GM23338 (cell line): ENCODE measurements at regions not wholly inside any gene's neighbourhood (a gene's known extent, or its start where the extent isn't known, plus 50 kb on each side); places are given as distances from the start of the nearest gene placed in this dataset.

Experiments used
- ATAC-seq: fragments of 200-7000 bp; cut with Tn5 transposase; 3 replicates; pipeline ENCODE4 v1.9.1; 2020
- DNase-seq: peaks from one replicate; pipeline ENCODE4 v3.0.0-alpha.2; 2015; ENCODE audit warnings: low spot score
- H2AFZ ChIP-seq: fragments of 200-600 bp; sonication (generic); 2 replicates; pipeline ENCODE4 v1.8.0; 2016; ENCODE audit warnings: antibody characterized with exemption, mild to moderate bottlenecking, moderate library complexity
- H3F3A ChIP-seq: fragments of 200-600 bp; sonication (generic); replicated peaks from 2 replicates; pipeline ENCODE4 v1.8.0; 2017; ENCODE audit warnings: antibody characterized with exemption, mixed run types, low read depth
- H3K27ac ChIP-seq: fragments of 200-600 bp; sonication (generic); 2 replicates; pipeline ENCODE4 v1.6.1; 2016; ENCODE audit warnings: low read depth
- H3K27me3 ChIP-seq: fragments of 200-600 bp; sonication (generic); 2 replicates; pipeline ENCODE4 v1.8.0; 2016; ENCODE audit warnings: mild to moderate bottlenecking, mixed run types, moderate library complexity; ENCODE audit not compliant: insufficient read depth
- H3K36me3 ChIP-seq: fragments of 200-600 bp; sonication (generic); 2 replicates; pipeline ENCODE4 v1.8.0; 2016; ENCODE audit warnings: mild to moderate bottlenecking; ENCODE audit not compliant: insufficient read depth
- H3K4me1 ChIP-seq: fragments of 200-600 bp; sonication (generic); 2 replicates; pipeline ENCODE4 v1.8.0; 2016; ENCODE audit warnings: mild to moderate bottlenecking, moderate library complexity; ENCODE audit not compliant: insufficient read depth
- H3K4me2 ChIP-seq: fragments of 200-600 bp; sonication (generic); 2 replicates; pipeline ENCODE4 v1.7.1; 2017; ENCODE audit warnings: mixed run types
- H3K4me3 ChIP-seq: fragments of 200-600 bp; sonication (generic); 2 replicates; pipeline ENCODE4 v1.6.1; 2016; ENCODE audit warnings: mixed run types
- H3K79me2 ChIP-seq: fragments of 200-600 bp; sonication (generic); replicated peaks from 2 replicates; pipeline ENCODE4 v1.8.0; 2017; ENCODE audit warnings: mild to moderate bottlenecking; ENCODE audit not compliant: insufficient read depth
- H3K9me2 ChIP-seq: fragments of 200-600 bp; sonication (generic); 2 replicates; pipeline ENCODE4 v1.8.0; 2017; ENCODE audit not compliant: insufficient read depth
- H4K20me1 ChIP-seq: fragments of 200-600 bp; sonication (generic); replicated peaks from 2 replicates; pipeline ENCODE4 v1.8.0; 2017; ENCODE audit warnings: mild to moderate bottlenecking; ENCODE audit not compliant: insufficient read depth
- H3K27ac Mint-ChIP-seq: 2 replicates; pipeline ENCODE4 v1.8.0; 2020; ENCODE audit warnings: inconsistent platforms, mild to moderate bottlenecking, moderate library complexity, mixed read lengths
- H3K27me3 Mint-ChIP-seq: 3 replicates; pipeline ENCODE4 v1.8.0; 2022; ENCODE audit warnings: low read depth, mild to moderate bottlenecking, moderate library complexity, mixed read lengths, inconsistent platforms; ENCODE audit not compliant: insufficient read depth, poor library complexity
- H3K36me3 Mint-ChIP-seq: 3 replicates; pipeline ENCODE4 v1.8.0; 2021; ENCODE audit warnings: low read depth, mild to moderate bottlenecking, inconsistent platforms, moderate library complexity, mixed read lengths
- H3K4me1 Mint-ChIP-seq: 3 replicates; pipeline ENCODE4 v1.8.0; 2020; ENCODE audit warnings: mild to moderate bottlenecking, inconsistent platforms, mixed read lengths
- H3K4me3 Mint-ChIP-seq: 3 replicates; pipeline ENCODE4 v1.8.0; 2021; ENCODE audit warnings: moderate library complexity, mild to moderate bottlenecking, inconsistent platforms, mixed read lengths
- H3K9me3 Mint-ChIP-seq: 3 replicates; pipeline ENCODE4 v1.8.0; 2020; ENCODE audit warnings: moderate library complexity, mild to moderate bottlenecking, inconsistent platforms, mixed read lengths
- CREB1 ChIP-seq: fragments of 250-450 bp; sonication (Bioruptor Pico); IDR thresholded peaks from 2 replicates; pipeline ENCODE4 v1.5.0; 2020; ENCODE audit warnings: low read depth, mild to moderate bottlenecking, moderate library complexity
- CTCF ChIP-seq, 2 experiments: fragments of 200-600 bp in 1 of 2; sonication (generic) in 1 of 2; conservative IDR thresholded peaks; 2 replicates each; pipeline versions ENCODE4 v1.5.1 to v1.6.1; 2016 to 2017; ENCODE audit warnings: antibody characterized with exemption in 2 of 2, low read depth in 2 of 2, mild to moderate bottlenecking in 2 of 2, moderate library complexity in 1 of 2
- EZH2 ChIP-seq: fragments of 200-600 bp; sonication (generic); IDR thresholded peaks from one replicate; pipeline ENCODE4 v1.8.0; 2017; ENCODE audit warnings: antibody characterized with exemption, mild to moderate bottlenecking, low read depth; ENCODE audit not compliant: unreplicated experiment
- EZH2phosphoT487 ChIP-seq: fragments of 200-600 bp; sonication (generic); IDR thresholded peaks from one replicate; pipeline ENCODE4 v1.8.1; 2018; ENCODE audit warnings: antibody characterized with exemption; ENCODE audit not compliant: unreplicated experiment
- JUNB ChIP-seq: IDR thresholded peaks from one replicate; pipeline ENCODE4 v1.6.1; 2016; ENCODE audit warnings: antibody characterized with exemption; ENCODE audit not compliant: unreplicated experiment
- NANOG ChIP-seq: IDR thresholded peaks from 2 replicates; pipeline ENCODE4 v1.6.1; 2016; ENCODE audit warnings: antibody characterized with exemption, borderline replicate concordance
- POLR2AphosphoS5 ChIP-seq: IDR thresholded peaks from 2 replicates; pipeline ENCODE4 v1.6.1; 2016; ENCODE audit warnings: antibody characterized with exemption, low read depth
- STAT1 ChIP-seq: IDR thresholded peaks from one replicate; pipeline ENCODE4 v1.6.1; 2016; ENCODE audit warnings: antibody characterized with exemption; ENCODE audit not compliant: unreplicated experiment
- ZNF114 ChIP-seq: fragments of 250-450 bp; sonication (Bioruptor Pico); IDR thresholded peaks from 2 replicates; pipeline ENCODE4 v1.5.0; 2020; ENCODE audit warnings: mild to moderate bottlenecking, moderate library complexity
- ZNF331 ChIP-seq: fragments of 250-450 bp; sonication (Bioruptor Pico); IDR thresholded peaks from 2 replicates; pipeline ENCODE4 v1.5.0; 2020; ENCODE audit warnings: low read depth, mild to moderate bottlenecking, moderate library complexity
- ZNF462 ChIP-seq: fragments of 250-450 bp; sonication (Bioruptor Pico); IDR thresholded peaks from 2 replicates; pipeline ENCODE4 v1.5.0; 2020; ENCODE audit warnings: mild to moderate bottlenecking, moderate library complexity
- TF ChIP-seq, protein P1 (sequence below): IDR thresholded peaks from 2 replicates; pipeline ENCODE4 v1.6.1; 2016; ENCODE audit warnings: antibody characterized with exemption
- TF ChIP-seq, protein P2 (sequence below): IDR thresholded peaks from one replicate; pipeline ENCODE4 v1.6.1; 2018; ENCODE audit warnings: antibody characterized with exemption; ENCODE audit not compliant: unreplicated experiment

- peaks cover 5% of the 10 kb centered on the region for H3K9me3 Mint-ChIP-seq
- Histone ChIP-seq H3K9me2 (no peaks in the 10 kb centered on the region), H3K4me1 (no peaks in the 10 kb centered on the region), H3K36me3 (no peaks in the 10 kb centered on the region), H3K4me2 (no peak overlapping the region), H4K20me1 (no peaks in the 10 kb centered on the region), H2AFZ (no peak overlapping the region), H3K4me3 (no peak overlapping the region), H3K27me3 (no peaks in the 10 kb centered on the region), H3K27ac (no peak overlapping the region), H3F3A (no peaks in the 10 kb centered on the region), H3K79me2 (no peaks in the 10 kb centered on the region)
- H3K36me3 Mint-ChIP-seq = no peaks in the 10 kb centered on the region
- no peak overlapping the region for H3K4me3 Mint-ChIP-seq
- ATAC-seq (no peak), DNase-seq (no peak)
- H3K4me1 Mint-ChIP-seq = 0 out of 3 replicates have a peak, but pooled peaks cover 5% of the 10 kb centered on the region
- H3K27ac Mint-ChIP-seq = no peak overlapping the region
- TF ChIP-seq JUNB (no peak), CTCF (conservative IDR thresholded peaks at IDR 0.05; ENCODE audit: low read depth in 2 of 2) (no peak), CREB1 (CRISPR knock-in tag) (no peak), ZNF331 (CRISPR knock-in tag) (no peak), ZNF114 (CRISPR knock-in tag) (no peak), POLR2AphosphoS5 (no peak), STAT1 (no peak), EZH2phosphoT487 (no peak), ZNF462 (CRISPR knock-in tag) (no peak), NANOG (no peak), EZH2 (no peak)
- TF ChIP-seq, protein P1, sequence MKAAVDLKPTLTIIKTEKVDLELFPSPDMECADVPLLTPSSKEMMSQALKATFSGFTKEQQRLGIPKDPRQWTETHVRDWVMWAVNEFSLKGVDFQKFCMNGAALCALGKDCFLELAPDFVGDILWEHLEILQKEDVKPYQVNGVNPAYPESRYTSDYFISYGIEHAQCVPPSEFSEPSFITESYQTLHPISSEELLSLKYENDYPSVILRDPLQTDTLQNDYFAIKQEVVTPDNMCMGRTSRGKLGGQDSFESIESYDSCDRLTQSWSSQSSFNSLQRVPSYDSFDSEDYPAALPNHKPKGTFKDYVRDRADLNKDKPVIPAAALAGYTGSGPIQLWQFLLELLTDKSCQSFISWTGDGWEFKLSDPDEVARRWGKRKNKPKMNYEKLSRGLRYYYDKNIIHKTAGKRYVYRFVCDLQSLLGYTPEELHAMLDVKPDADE = no peak
- TF ChIP-seq, protein P2, sequence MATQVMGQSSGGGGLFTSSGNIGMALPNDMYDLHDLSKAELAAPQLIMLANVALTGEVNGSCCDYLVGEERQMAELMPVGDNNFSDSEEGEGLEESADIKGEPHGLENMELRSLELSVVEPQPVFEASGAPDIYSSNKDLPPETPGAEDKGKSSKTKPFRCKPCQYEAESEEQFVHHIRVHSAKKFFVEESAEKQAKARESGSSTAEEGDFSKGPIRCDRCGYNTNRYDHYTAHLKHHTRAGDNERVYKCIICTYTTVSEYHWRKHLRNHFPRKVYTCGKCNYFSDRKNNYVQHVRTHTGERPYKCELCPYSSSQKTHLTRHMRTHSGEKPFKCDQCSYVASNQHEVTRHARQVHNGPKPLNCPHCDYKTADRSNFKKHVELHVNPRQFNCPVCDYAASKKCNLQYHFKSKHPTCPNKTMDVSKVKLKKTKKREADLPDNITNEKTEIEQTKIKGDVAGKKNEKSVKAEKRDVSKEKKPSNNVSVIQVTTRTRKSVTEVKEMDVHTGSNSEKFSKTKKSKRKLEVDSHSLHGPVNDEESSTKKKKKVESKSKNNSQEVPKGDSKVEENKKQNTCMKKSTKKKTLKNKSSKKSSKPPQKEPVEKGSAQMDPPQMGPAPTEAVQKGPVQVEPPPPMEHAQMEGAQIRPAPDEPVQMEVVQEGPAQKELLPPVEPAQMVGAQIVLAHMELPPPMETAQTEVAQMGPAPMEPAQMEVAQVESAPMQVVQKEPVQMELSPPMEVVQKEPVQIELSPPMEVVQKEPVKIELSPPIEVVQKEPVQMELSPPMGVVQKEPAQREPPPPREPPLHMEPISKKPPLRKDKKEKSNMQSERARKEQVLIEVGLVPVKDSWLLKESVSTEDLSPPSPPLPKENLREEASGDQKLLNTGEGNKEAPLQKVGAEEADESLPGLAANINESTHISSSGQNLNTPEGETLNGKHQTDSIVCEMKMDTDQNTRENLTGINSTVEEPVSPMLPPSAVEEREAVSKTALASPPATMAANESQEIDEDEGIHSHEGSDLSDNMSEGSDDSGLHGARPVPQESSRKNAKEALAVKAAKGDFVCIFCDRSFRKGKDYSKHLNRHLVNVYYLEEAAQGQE = no peak
- H3K27me3 Mint-ChIP-seq = no peaks in the 10 kb centered on the region
These were observed 345.5 kb upstream of the DSEL start for GRCh38 chr18:67862069-67862468.
